HEK293 (cell line): ENCODE measurements at regions not wholly inside any gene's neighbourhood (a gene's known extent, or its start where the extent isn't known, plus 50 kb on each side); places are given as distances from the start of the nearest gene placed in this dataset.

ENCODE experiments used
- REST ChIP-seq: fragments of 450-650 bp; formaldehyde crosslinking; IDR thresholded peaks from 2 replicates; pipeline ENCODE4 v1.5.1; 2016; ENCODE audit warnings: missing biosample characterization, missing genetic modification characterization
- ZBTB8A ChIP-seq: fragments of 450-650 bp; formaldehyde crosslinking; IDR thresholded peaks from 2 replicates; pipeline ENCODE4 v1.5.1; 2016; ENCODE audit warnings: missing biosample characterization, missing genetic modification characterization
- ZNF274 ChIP-seq, 2 experiments: fragments of 200-500 bp in 1 of 2; fragments of 450-650 bp in 1 of 2; sonication (Bioruptor generic) in 1 of 2; formaldehyde crosslinking in 1 of 2; IDR thresholded peaks; 2 replicates each; pipeline versions ENCODE4 v1.5.1 to v1.6.1; 2014 to 2016; ENCODE audit warnings: borderline replicate concordance in 1 of 2, inconsistent platforms in 1 of 2, low read length in 1 of 2, missing biosample characterization in 1 of 2, missing genetic modification characterization in 1 of 2
- ZNF660 ChIP-seq: fragments of 450-650 bp; IDR thresholded peaks from 2 replicates; pipeline ENCODE4 v1.5.1; 2018; ENCODE audit warnings: missing biosample characterization, mild to moderate bottlenecking, missing genetic modification characterization
- TF ChIP-seq, protein P1 (sequence below): fragments of 450-650 bp; formaldehyde crosslinking; IDR thresholded peaks from 2 replicates; pipeline ENCODE4 v1.5.1; 2016; ENCODE audit warnings: missing biosample characterization, missing genetic modification characterization

GRCh38 chr14:22105624-22106006 is 432.0 kb upstream of the OR4E1 start:
- TF ChIP-seq REST (tag by site-specific recombination) (no peak), ZNF274 (IDR thresholded peaks at IDR 0.05; ENCODE audit: low read length) (no peak), ZNF274 (tag by site-specific recombination; IDR thresholded peaks at IDR 0.05; ENCODE audit: borderline replicate concordance) (no peak), ZNF660 (tag by site-specific recombination) (no peak), ZBTB8A (tag by site-specific recombination) (no peak)
- TF ChIP-seq, protein P1, sequence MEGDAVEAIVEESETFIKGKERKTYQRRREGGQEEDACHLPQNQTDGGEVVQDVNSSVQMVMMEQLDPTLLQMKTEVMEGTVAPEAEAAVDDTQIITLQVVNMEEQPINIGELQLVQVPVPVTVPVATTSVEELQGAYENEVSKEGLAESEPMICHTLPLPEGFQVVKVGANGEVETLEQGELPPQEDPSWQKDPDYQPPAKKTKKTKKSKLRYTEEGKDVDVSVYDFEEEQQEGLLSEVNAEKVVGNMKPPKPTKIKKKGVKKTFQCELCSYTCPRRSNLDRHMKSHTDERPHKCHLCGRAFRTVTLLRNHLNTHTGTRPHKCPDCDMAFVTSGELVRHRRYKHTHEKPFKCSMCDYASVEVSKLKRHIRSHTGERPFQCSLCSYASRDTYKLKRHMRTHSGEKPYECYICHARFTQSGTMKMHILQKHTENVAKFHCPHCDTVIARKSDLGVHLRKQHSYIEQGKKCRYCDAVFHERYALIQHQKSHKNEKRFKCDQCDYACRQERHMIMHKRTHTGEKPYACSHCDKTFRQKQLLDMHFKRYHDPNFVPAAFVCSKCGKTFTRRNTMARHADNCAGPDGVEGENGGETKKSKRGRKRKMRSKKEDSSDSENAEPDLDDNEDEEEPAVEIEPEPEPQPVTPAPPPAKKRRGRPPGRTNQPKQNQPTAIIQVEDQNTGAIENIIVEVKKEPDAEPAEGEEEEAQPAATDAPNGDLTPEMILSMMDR (tag by site-specific recombination): no peak
